Skin epidermis (tissue), 12 donors: ENCODE measurements at regions not wholly inside any gene's neighbourhood (a gene's known extent, or its start where the extent isn't known, plus 50 kb on each side); places are given as distances from the start of the nearest gene placed in this dataset.
"Not testable (repeated sequence)": the region's sequence is repeated elsewhere in the genome, so short reads cannot be mapped to it uniquely, and the experiment has no call there.

ENCODE experiments used
- H3K27ac ChIP-seq, 21 experiments: fragments of 200-600 bp; sonication (generic) in 11 of 21; one replicate each; pipeline ENCODE4 v1.5.0; 2020; ENCODE audit warnings: mild to moderate bottlenecking in 3 of 21, inconsistent platforms in 2 of 21, moderate library complexity in 2 of 21
- H3K4me3 ChIP-seq, 7 experiments: fragments of 200-600 bp; sonication (generic) in 2 of 7; one replicate each; pipeline ENCODE4 v1.5.0; 2020; ENCODE audit warnings: inconsistent platforms in 2 of 7, mild to moderate bottlenecking in 2 of 7, moderate library complexity in 1 of 7

- H3K4me3 ChIP-seq, result no peak overlapping the region
Observed at GRCh38 chr14:71753126-71753830, 179.0 kb upstream of the RGS6 start.

DNA sequence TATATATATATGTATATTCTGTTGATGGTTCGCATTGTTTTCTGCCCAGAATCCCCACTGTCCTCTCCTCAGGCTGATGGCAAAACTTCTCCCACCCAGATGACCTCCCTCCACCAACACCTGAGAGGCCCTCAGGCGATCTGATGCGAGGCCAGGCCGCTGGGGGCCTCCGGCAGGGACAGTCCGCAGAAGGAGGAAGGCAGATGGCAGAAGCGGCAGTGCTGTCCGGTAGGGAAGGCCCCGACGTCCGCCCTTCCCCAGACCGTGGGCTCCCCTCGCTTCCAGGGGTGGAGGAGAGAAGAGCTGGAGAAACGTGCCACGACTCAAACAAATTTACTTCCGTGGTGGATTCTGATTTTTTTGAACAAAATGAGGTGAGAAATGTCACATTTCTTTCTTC, 178.3 kb upstream of the RGS6 start:
- Histone ChIP-seq H3K4me3 (no peak overlapping the region), H3K27ac (no peak overlapping the region)

More at GRCh38 chr14:71753126-71753830, 179.0 kb upstream of the RGS6 start:
- no peak overlapping the region for H3K27ac ChIP-seq

DNA sequence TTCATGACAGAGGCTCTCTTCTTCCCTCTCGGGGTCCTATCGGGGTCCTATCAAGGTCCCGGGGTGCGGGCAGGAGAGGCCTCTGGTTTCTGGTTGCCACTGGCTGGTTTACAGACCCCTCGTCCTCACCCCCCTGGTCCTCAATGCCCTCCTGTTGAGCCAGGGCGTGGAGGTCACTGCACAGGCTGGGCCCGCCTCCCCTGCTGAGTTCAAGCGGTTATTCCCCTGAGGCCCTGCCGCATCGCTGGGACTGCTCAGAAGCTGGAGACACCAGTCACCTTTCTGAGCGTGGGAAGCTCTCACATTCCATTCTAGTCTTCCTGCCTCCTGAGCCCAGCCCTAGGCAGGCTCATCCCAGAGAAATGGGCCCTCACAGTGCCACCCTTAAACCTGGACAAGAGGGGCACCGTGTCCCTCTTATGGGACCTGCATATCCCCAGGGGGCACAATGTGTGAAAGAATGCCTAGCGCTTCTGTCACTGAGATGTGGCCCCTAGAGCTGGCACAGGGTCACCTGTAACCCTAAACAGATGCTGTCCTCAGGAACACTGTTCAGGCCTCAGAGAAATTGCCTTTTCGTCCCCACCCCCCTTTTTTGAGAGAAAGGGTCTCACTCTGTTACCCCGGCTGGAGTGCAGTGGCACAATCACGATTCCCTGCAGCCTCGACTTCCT, 177.7 kb upstream of the RGS6 start:
- Histone ChIP-seq H3K4me3 (no peak overlapping the region), H3K27ac (no peak overlapping the region)

- no peak overlapping the region for H3K4me3 ChIP-seq
- H3K27ac ChIP-seq, result no peak overlapping the region
Observed at GRCh38 chr14:71758229-71758951, 173.8 kb upstream of the RGS6 start.

DNA sequence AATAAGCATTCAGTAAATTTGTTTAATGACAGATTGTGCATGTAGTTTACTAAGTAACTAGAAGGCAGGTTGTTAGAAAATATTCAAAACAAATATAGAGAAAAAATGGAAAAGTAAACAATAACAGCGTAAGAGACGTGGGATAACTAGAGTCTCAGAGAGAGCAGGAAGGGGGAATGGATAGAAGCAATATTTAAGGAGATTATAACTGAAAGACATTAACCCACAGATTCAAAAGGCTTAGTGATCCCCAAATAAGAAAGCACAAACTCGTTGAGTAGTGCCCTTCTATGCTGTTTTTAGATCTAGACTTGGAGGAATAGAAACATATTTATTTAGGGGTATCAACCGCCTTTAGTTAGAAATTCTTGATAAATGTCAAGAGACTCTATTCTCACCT, 169.7 kb upstream of the RGS6 start:
- H3K27ac ChIP-seq, result no peak overlapping the region
- H3K4me3 ChIP-seq, result no peak overlapping the region

DNA sequence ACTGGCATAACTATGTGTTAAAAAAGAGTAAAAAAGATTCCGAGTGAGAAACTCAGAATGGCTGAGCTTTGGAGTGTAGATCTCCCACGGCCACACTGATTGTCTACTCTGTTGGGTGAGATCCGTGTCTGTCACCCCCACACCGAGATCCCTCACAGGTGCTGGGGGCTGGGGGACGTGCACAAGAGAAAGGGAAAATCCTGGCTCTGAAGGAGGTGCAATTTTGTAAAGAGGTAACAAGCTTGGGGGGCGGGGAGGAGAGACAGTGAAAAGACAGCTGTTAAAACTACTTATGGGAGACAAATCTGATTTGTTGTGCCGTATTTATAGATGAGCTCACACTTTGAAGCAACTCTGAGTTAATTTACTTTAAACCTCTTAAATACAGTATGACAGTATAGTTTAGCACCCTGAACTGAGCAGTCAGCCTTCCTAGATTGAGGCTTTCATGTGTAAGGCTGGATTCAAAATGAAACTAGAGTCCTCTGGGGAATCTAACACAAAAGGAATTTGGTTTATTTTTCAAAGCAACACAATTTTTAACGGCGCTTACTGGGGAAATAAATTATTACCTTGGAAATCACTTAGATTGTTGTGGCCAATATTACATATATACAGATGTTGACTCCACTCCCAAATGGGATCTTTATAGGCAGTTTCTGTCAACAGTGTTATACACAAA, 167.4 kb upstream of the RGS6 start:
- no peak overlapping the region for H3K27ac ChIP-seq
- no peak overlapping the region for H3K4me3 ChIP-seq

GRCh38 chr14:71765505-71765904, 166.7 kb upstream of the RGS6 start:
- Histone ChIP-seq H3K27ac (no peak overlapping the region), H3K4me3 (no peak overlapping the region)

DNA sequence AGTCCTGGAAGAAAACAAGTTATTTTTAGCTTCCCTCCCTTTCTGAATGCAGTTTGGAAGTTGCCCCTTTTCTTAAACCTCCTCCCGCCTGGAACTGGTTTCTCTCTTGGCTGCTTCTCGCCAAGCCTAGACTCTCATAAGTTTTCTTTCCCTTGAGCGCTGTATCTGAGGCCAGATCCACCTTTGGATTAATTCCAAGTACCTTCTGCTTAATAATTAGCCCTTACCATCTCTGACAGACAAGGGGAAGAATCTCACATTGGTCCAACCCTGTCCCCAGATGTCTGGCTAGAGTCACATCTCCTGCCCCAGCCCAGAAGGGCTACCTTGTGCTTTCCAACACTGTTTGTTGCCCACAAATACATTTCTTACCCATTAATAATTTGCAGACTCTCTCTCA, 161.8 kb upstream of the RGS6 start:
- H3K27ac ChIP-seq, result no peak overlapping the region
- no peak overlapping the region for H3K4me3 ChIP-seq

- H3K27ac ChIP-seq, H3K4me3 ChIP-seq: not testable (repeated sequence)
Observed at GRCh38 chr14:71771421-71771820, 160.8 kb upstream of the RGS6 start.

DNA sequence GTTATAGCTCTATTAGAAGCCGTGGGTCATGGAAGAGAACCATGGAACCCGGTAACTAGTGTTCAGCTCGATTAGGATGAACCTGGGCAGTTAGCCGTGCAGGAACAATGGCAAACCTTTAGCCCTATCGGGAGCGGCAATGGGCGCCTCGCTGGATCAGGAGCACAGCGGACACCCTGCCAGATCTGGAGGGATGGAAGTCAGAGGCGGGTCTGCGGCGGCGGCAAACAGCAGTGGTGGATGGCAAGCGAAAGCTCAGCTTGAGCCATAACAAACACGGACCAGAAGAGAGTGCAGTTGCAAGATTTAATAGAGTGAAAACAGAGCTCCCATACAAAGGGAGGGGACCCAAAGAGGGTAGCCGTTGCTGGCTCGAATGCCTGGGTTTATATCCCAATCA, 160.2 kb upstream of the RGS6 start:
- H3K27ac ChIP-seq, H3K4me3 ChIP-seq: not testable (repeated sequence)

DNA sequence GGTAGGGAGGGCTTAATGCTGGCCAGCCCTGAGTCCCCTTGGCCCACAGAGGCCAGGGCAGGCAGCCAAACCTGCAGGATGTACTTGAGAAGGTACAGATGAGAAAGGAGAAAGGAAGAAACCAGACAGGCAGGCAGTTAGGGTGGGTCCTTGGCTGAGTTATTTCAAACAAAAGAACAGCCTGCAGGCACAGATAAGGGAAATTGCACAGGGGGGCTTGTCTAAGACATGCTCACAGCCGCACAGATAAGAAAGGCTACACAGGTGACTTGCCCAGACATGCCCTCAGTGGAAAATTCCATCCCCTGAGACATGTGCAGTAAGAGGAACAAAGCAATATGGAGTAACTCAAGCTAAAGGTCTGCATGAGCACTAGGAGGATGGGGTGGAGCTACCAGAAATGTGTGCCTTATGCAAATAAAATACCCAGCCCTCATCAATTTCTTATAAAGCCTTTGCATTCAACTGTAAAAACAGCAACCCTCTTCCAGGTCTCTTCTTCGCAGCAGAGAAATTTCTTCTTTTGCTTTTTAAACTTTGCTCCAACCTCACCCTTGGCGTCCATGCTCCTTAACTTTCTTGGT, 158.2 kb upstream of the RGS6 start:
- no peak overlapping the region for H3K4me3 ChIP-seq
- H3K27ac ChIP-seq, result no peak overlapping the region

DNA sequence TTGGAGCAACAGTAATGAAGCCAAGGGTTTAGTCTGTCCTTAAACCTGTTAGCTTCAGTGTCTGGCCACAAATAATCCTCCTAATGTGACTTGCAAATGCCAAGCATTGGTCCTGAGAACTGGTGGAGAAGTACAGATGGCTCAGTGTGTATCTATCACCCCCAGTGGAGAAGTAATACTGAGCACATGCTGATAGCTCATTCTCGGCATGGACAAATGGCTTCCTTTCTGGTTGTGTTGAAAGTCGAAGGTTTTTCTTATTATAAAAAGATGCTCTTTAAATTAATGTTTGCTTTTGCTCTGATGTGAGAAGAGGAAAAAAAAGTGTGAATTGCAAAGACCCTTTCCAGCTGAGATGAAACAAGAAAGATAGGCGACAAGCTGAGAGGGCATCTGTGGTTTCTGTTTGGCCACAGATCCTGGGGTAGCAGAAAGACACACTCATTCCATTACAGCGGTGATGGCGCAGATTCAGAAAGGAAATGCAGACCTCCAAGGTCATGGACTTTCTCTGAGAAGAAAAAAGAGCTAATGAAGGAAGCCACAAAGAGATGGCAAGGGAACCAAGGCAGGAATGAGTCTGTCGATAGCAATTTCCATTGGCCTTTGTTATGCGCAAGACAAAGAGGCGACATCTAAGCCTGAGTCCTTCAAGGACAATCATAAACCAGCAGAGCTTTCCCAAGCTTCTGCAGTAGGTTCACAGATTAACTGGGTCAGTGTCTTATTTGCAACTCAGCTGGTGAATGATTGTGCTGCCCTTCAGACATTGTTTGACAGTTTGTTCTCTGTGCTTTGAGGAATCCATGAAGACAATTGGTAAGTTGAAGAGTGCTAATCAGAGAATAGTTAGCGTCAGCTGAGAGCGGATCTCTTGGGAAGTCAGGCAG, 155.5 kb upstream of the RGS6 start:
- no peak overlapping the region for H3K27ac ChIP-seq

GRCh38 chr14:71780075-71780474, 152.2 kb upstream of the RGS6 start:
- H3K4me3 ChIP-seq, result no peak overlapping the region

More for the DNA sequence above, 155.5 kb upstream of the RGS6 start:
- H3K4me3 ChIP-seq, result no peak overlapping the region

DNA sequence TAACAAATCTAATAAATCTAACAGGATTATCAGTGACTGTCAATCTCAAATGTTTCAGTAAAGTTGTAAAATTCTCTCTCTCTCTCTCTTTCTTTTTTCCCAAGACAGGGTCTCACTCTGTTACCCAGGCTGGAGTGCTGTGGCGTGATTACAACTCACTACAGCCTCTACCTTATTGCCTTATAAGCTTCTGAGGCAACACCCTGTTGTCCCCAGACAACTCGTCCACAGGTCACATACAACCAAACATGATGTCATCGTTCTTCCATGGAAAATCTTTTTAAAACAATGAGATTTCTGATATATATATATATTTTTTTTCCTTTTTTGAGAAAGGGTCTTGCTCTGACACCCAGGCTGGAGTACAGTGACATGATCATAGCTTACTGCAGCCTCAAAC, 151.4 kb upstream of the RGS6 start:
- H3K4me3 ChIP-seq, result no peak overlapping the region
- H3K27ac ChIP-seq, result no peak overlapping the region

More at GRCh38 chr14:71780075-71780474, 152.2 kb upstream of the RGS6 start:
- H3K27ac ChIP-seq, result no peak overlapping the region

GRCh38 chr14:71783088-71783487, 149.1 kb upstream of the RGS6 start:
- H3K27ac ChIP-seq, result no peak overlapping the region
- no peak overlapping the region for H3K4me3 ChIP-seq

DNA sequence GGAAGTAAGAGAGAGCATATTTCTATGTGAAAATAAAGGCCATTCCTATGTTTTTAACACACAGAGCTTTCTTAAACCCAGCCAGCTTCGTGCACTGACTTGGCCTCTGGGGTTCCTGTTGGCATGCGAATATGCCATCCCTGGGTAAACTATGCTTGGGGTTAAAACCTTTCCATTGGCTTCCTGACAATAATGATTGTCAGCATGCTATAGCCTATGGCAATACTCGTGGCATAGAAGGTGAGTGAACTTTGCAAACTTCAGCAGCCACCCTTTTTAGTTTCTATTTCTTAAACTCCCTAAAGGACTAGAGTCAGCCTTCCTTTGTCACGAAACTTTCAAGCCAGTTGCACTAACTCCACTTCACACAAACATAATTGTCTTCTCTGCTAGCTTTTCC, 148.4 kb upstream of the RGS6 start:
- no peak overlapping the region for H3K27ac ChIP-seq
- no peak overlapping the region for H3K4me3 ChIP-seq

- H3K27ac ChIP-seq, result no peak overlapping the region
- H3K4me3 ChIP-seq, result no peak overlapping the region
Observed at GRCh38 chr14:71789005-71789404, 143.2 kb upstream of the RGS6 start.

DNA sequence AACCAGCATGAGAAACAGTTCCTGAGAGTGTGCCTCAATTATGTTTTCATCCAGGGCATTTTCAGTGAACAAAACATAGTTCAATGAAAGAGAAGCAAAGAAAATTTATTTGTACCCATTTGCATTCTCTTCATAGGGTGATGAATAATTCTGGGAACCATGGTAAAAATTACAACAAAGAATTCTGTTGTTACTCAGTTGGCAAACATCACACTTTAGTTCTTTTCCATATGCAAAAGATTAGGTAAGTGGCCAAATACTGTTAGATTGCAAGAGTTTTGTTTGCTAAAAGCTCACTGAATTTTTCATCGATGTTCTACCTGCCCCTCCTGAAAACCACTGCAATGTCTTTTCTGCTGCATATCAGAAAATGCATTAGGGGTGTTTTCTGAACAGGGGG, 132.4 kb upstream of the RGS6 start:
- no peak overlapping the region for H3K27ac ChIP-seq
- H3K4me3 ChIP-seq, result no peak overlapping the region

GRCh38 chr14:71800878-71801277, 131.4 kb upstream of the RGS6 start:
- Histone ChIP-seq H3K27ac (no peak overlapping the region), H3K4me3 (no peak overlapping the region)
